Cardiac fibroblast (primary cell): ENCODE measurements at regions not wholly inside any gene's neighbourhood (a gene's known extent, or its start where the extent isn't known, plus 50 kb on each side); places are given as distances from the start of the nearest gene placed in this dataset.

Experiments
- DNase-seq, 2 donors: peaks; one replicate each; pipeline versions ENCODE4 v3.0.0 to v3.0.0-alpha.2; 2010; ENCODE audit warnings: low read depth in 2 of 2
- H3K4me3 ChIP-seq, 2 donors: replicated peaks in 1 of 2; 1 replicate in 1 of 2; 2 replicates in 1 of 2; pipeline ENCODE4 v1.5.1; 2011; ENCODE audit warnings: low read depth in 2 of 2, low read length in 2 of 2, mild to moderate bottlenecking in 2 of 2, moderate library complexity in 1 of 2
- CTCF ChIP-seq: IDR thresholded peaks from one replicate; pipeline ENCODE4 v1.5.1; 2011; ENCODE audit warnings: low read depth, mild to moderate bottlenecking, low read length, inconsistent platforms

GRCh38 chr4:133084421-133084820, 64.7 kb upstream of the PCDH10 start:
- TF ChIP-seq CTCF, result no peak
- DNase-seq, result no peak
- H3K4me3 ChIP-seq, result no peak overlapping the region

GRCh38 chr4:133095591-133095990, 53.5 kb upstream of the PCDH10 start:
- H3K4me3 ChIP-seq, result no peak overlapping the region
- TF ChIP-seq CTCF, result no peak
- DNase-seq, result no peak

- DNase-seq, result no peak
- no peak for TF ChIP-seq CTCF
- H3K4me3 ChIP-seq, result no peak overlapping the region
Observed at GRCh38 chr4:133096972-133097371, 52.1 kb upstream of the PCDH10 start.
